ENCODE measurements at regions not wholly inside any gene's neighbourhood (a gene's known extent, or its start where the extent isn't known, plus 50 kb on each side); places are given as distances from the start of the nearest gene placed in this dataset.

- DNase-seq: no peak
Measured at GRCh38 chr5:74139589-74139988, 500.9 kb downstream of the ENC1 start.

- no peak for DNase-seq
Measured at GRCh38 chr5:74138721-74139120, 501.8 kb downstream of the ENC1 start.

- peak; percentile 35 for DNase-seq
Measured at GRCh38 chr5:74136276-74136825, 504.2 kb downstream of the ENC1 start.

- DNase-seq: no peak
Measured at GRCh38 chr5:74135033-74135432, 505.5 kb downstream of the ENC1 start.

- DNase-seq: peak; percentile 41
Measured at GRCh38 chr5:74132485-74132884, 506.5 kb downstream of the ARHGEF28 start.

GRCh38 chr5:74131250-74131649, 505.3 kb downstream of the ARHGEF28 start:
- DNase-seq: peak; percentile 98

- DNase-seq: peak; percentile 100
Measured at GRCh38 chr5:74130155-74130897, 504.3 kb downstream of the ARHGEF28 start.

- DNase-seq: peak; percentile 98
Measured at GRCh38 chr5:74127381-74128320, 501.7 kb downstream of the ARHGEF28 start.

- DNase-seq: peak; percentile 24
Measured at GRCh38 chr5:74126294-74126693, 500.3 kb downstream of the ARHGEF28 start.

GRCh38 chr5:74124826-74125225, 498.8 kb downstream of the ARHGEF28 start:
- DNase-seq: peak; percentile 84

- peak; percentile 87 for DNase-seq
Measured at GRCh38 chr5:74123929-74124328, 497.9 kb downstream of the ARHGEF28 start.

GRCh38 chr5:74122979-74123590, 497.1 kb downstream of the ARHGEF28 start:
- peak; percentile 99 for DNase-seq

GRCh38 chr5:74122175-74122574, 496.2 kb downstream of the ARHGEF28 start:
- peak; percentile 90 for DNase-seq

GRCh38 chr5:74120585-74120984, 494.6 kb downstream of the ARHGEF28 start:
- no peak for DNase-seq

GRCh38 chr5:74118071-74118470, 492.1 kb downstream of the ARHGEF28 start:
- DNase-seq: no peak

- DNase-seq: no peak
Measured at GRCh38 chr5:74116984-74117383, 491.0 kb downstream of the ARHGEF28 start.

GRCh38 chr5:74116266-74116665, 490.3 kb downstream of the ARHGEF28 start:
- no peak for DNase-seq

- DNase-seq: no peak
Measured at GRCh38 chr5:74113927-74114326, 487.9 kb downstream of the ARHGEF28 start.

GRCh38 chr5:74113196-74113540, 487.2 kb downstream of the ARHGEF28 start:
- peak; percentile 57 for DNase-seq

GRCh38 chr5:74112372-74113195, 486.6 kb downstream of the ARHGEF28 start:
- peak; percentile 70 for DNase-seq

GRCh38 chr5:74111764-74112163, 485.8 kb downstream of the ARHGEF28 start:
- no peak for DNase-seq

- DNase-seq: peak; percentile 38
Measured at GRCh38 chr5:74109344-74109743, 483.3 kb downstream of the ARHGEF28 start.

All from NCI-H69 (cell line).